Loucy (cell line): ENCODE measurements at regions not wholly inside any gene's neighbourhood (a gene's known extent, or its start where the extent isn't known, plus 50 kb on each side); places are given as distances from the start of the nearest gene placed in this dataset.

Experiments
- H2AFZ ChIP-seq: fragments of 200-600 bp; sonication (generic); 2 replicates; pipeline ENCODE4 v1.6.0; 2016; ENCODE audit warnings: antibody characterized with exemption, mild to moderate bottlenecking, low read length, moderate library complexity
- H3F3A ChIP-seq: fragments of 200-600 bp; 2 replicates; pipeline ENCODE4 v1.6.0; 2016; ENCODE audit warnings: antibody characterized with exemption, low read depth, mild to moderate bottlenecking
- H3K27me3 ChIP-seq: fragments of 200-600 bp; sonication (generic); 2 replicates; pipeline ENCODE4 v1.6.1; 2014; ENCODE audit warnings: low read length, mild to moderate bottlenecking; ENCODE audit not compliant: insufficient read depth, poor library complexity, severe bottlenecking
- H3K36me3 ChIP-seq: fragments of 200-600 bp; sonication (generic); 2 replicates; pipeline ENCODE4 v1.6.1; 2016; ENCODE audit warnings: low read length; ENCODE audit not compliant: insufficient read depth
- H3K4me1 ChIP-seq: fragments of 200-600 bp; sonication (generic); 2 replicates; pipeline ENCODE4 v1.5.1; 2014; ENCODE audit warnings: low read length, mild to moderate bottlenecking; ENCODE audit not compliant: insufficient read depth, poor library complexity, severe bottlenecking
- H3K4me2 ChIP-seq: fragments of 200-600 bp; sonication (generic); 2 replicates; pipeline ENCODE4 v1.6.0; 2014; ENCODE audit warnings: antibody characterized with exemption, low read length, low read depth, mild to moderate bottlenecking; ENCODE audit not compliant: poor library complexity, severe bottlenecking
- H3K4me3 ChIP-seq: fragments of 200-600 bp; sonication (generic); 2 replicates; pipeline ENCODE4 v1.5.1; 2014; ENCODE audit warnings: low read length, mild to moderate bottlenecking, mixed read lengths; ENCODE audit not compliant: poor library complexity, severe bottlenecking
- H3K79me2 ChIP-seq: fragments of 200-600 bp; sonication (generic); 2 replicates; pipeline ENCODE4 v1.6.1; 2014; ENCODE audit warnings: low read length; ENCODE audit not compliant: insufficient read depth
- H3K9ac ChIP-seq: fragments of 200-600 bp; sonication (generic); 2 replicates; pipeline ENCODE4 v1.6.0; 2014; ENCODE audit warnings: mild to moderate bottlenecking, low read depth, low read length, moderate library complexity; ENCODE audit not compliant: poor library complexity, severe bottlenecking
- H3K9me2 ChIP-seq: fragments of 200-600 bp; sonication (generic); replicated peaks from 2 replicates; pipeline ENCODE4 v1.6.1; 2016; ENCODE audit warnings: low read depth, low read length, mixed read lengths
- H3K9me3 ChIP-seq: fragments of 200-600 bp; sonication (generic); 2 replicates; pipeline ENCODE4 v1.6.1; 2014; ENCODE audit warnings: mild to moderate bottlenecking, antibody characterized with exemption, low read length, low read depth; ENCODE audit not compliant: insufficient read depth
- H4K20me1 ChIP-seq: fragments of 200-600 bp; sonication (generic); 2 replicates; pipeline ENCODE4 v1.6.0; 2014; ENCODE audit warnings: antibody characterized with exemption, low read length, mild to moderate bottlenecking; ENCODE audit not compliant: insufficient read depth, poor library complexity, severe bottlenecking
- EZH2phosphoT487 ChIP-seq: fragments of 200-600 bp; IDR thresholded peaks from 2 replicates; pipeline ENCODE4 v1.6.1; 2018; ENCODE audit warnings: antibody characterized with exemption, mild to moderate bottlenecking, moderate library complexity, borderline replicate concordance
- TF ChIP-seq, protein P1 (sequence below): fragments of 200-600 bp; sonication (generic); conservative IDR thresholded peaks from 2 replicates; pipeline ENCODE4 v1.5.1; 2014; ENCODE audit warnings: mild to moderate bottlenecking, antibody characterized with exemption, low read length

DNA sequence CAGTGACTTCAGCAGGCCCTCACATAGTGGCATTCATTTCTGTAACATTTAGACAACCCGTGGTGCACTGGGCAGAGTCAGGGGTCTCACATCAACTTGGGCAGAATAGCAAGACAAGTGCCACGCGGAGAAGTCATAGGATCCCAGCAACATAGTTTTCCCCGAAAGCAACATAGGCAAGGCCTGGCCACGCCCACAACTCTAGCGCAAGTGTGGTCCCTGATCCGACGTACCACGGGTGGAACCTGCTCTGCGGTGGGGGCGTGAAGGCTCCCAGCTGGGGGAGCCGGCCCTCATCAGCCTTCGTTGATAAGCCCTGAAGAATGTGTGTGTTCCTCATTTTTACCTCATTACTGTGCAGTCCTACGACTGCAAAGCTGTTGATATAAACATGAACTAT is 261.2 kb downstream of the EIPR1 start:
- Histone ChIP-seq H3K9ac (no peak overlapping the region), H3K4me3 (no peak overlapping the region), H4K20me1 (no peaks in the 10 kb centered on the region), H3F3A (no peaks in the 10 kb centered on the region), H3K36me3 (no peaks in the 10 kb centered on the region), H2AFZ (no peak overlapping the region), H3K9me3 (no peaks in the 10 kb centered on the region; the same call in 1 of the 2 replicates), H3K27me3 (no peaks in the 10 kb centered on the region), H3K4me1 (no peaks in the 10 kb centered on the region), H3K79me2 (no peaks in the 10 kb centered on the region), H3K4me2 (no peak overlapping the region), H3K9me2 (no peaks in the 10 kb centered on the region)
- TF ChIP-seq, protein P1, sequence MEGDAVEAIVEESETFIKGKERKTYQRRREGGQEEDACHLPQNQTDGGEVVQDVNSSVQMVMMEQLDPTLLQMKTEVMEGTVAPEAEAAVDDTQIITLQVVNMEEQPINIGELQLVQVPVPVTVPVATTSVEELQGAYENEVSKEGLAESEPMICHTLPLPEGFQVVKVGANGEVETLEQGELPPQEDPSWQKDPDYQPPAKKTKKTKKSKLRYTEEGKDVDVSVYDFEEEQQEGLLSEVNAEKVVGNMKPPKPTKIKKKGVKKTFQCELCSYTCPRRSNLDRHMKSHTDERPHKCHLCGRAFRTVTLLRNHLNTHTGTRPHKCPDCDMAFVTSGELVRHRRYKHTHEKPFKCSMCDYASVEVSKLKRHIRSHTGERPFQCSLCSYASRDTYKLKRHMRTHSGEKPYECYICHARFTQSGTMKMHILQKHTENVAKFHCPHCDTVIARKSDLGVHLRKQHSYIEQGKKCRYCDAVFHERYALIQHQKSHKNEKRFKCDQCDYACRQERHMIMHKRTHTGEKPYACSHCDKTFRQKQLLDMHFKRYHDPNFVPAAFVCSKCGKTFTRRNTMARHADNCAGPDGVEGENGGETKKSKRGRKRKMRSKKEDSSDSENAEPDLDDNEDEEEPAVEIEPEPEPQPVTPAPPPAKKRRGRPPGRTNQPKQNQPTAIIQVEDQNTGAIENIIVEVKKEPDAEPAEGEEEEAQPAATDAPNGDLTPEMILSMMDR, result no peak
- TF ChIP-seq EZH2phosphoT487, result no peak

DNA sequence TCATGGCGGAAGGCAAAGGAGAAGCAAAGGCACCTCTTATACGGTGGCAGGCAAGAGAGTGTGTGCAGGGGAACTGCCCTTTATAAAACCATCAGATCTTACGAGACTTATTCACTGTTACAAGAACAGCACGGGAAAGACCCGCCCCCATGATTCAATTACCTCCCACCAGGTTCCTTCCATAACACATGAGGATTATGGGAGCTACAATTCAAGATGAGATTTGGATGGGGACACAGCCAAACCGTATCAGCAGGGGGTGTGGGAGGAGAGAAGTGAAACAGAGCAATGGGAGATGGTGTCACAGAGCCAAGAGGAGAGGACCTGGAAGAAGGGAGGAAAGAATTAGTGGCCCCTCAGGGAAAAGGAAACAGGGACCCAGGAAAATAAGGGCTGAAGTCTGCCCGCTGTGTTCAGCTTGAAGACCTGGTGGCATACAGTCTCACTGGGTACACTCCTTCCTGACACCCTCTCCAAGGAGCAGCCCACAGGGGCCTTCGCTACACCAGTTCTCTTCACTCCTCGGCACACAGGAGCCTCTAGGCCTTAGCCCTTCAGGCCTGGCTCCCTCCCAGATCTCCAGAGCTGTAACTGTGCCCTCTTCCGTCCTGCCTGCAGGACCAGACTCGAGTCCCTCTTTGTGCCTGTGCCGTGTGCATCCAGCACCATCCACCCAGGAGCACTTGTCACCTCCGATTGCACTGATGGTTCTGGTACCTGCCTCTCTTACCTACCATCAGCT is 262.1 kb downstream of the EIPR1 start:
- Histone ChIP-seq H3K9ac (no peak overlapping the region), H3K4me2 (no peak overlapping the region), H3K9me2 (no peaks in the 10 kb centered on the region)

DNA sequence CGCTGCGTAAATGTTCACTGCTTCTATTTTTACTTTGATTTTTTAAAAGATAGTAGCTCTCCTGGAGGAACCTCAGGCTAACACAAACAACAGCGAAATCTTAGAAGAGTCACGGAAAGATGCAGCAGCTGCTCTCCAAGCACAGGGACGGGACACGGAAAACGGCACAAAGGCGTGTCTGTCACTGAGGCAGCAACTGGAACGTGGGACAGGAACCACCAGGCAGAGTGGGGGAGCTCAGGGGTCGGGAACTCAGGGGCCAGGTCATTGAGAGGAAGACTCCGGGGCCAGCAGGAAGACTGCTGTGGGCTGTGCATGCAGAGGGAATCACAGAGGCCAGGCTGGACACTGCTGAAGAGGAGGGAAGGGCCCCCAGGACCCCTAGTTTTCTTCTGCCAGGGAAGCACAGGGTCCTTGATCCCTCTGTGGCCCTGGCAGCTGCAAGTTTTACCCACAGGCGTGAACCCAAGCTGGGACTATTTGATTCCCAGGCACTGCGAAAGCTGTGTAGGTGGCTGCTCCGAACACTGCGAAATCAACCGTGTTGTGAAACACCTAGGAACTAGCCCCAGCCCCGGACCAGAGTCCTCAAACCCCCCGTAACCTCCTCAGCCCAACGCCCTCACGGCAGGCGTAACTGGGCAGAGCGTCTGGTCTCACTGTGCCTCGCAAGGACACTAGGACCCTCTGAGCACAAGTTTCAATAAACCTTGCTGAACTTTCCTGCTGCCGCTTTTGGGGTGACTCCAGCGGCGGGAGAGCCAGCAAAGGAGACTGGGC is 263.0 kb downstream of the EIPR1 start:
- Histone ChIP-seq H3K4me1 (no peaks in the 10 kb centered on the region), H3K27me3 (no peaks in the 10 kb centered on the region), H3K36me3 (no peaks in the 10 kb centered on the region), H2AFZ (no peak overlapping the region), H4K20me1 (no peaks in the 10 kb centered on the region), H3K9me2 (no peaks in the 10 kb centered on the region), H3K79me2 (no peaks in the 10 kb centered on the region), H3F3A (no peaks in the 10 kb centered on the region), H3K9me3 (peaks cover 5% of the 10 kb centered on the region; the same call in 1 of the 2 replicates), H3K4me3 (no peak overlapping the region), H3K9ac (no peak overlapping the region), H3K4me2 (no peak overlapping the region)
- TF ChIP-seq EZH2phosphoT487, result no peak
- TF ChIP-seq, protein P1, result no peak

More for the DNA sequence above, 262.1 kb downstream of the EIPR1 start:
- Histone ChIP-seq H3K27me3 (no peaks in the 10 kb centered on the region), H3K4me3 (no peak overlapping the region), H3F3A (no peaks in the 10 kb centered on the region), H4K20me1 (no peaks in the 10 kb centered on the region), H3K4me1 (no peaks in the 10 kb centered on the region), H3K9me3 (no peaks in the 10 kb centered on the region; the same call in 1 of the 2 replicates), H3K36me3 (no peaks in the 10 kb centered on the region), H2AFZ (no peak overlapping the region), H3K79me2 (no peaks in the 10 kb centered on the region)
- no peak for TF ChIP-seq EZH2phosphoT487
- TF ChIP-seq, protein P1, result no peak
